ENCODE measurements at regions not wholly inside any gene's neighbourhood (a gene's known extent, or its start where the extent isn't known, plus 50 kb on each side); places are given as distances from the start of the nearest gene placed in this dataset.
"Not testable (repeated sequence)": the region's sequence is repeated elsewhere in the genome, so short reads cannot be mapped to it uniquely, and the experiment has no call there.

DNA sequence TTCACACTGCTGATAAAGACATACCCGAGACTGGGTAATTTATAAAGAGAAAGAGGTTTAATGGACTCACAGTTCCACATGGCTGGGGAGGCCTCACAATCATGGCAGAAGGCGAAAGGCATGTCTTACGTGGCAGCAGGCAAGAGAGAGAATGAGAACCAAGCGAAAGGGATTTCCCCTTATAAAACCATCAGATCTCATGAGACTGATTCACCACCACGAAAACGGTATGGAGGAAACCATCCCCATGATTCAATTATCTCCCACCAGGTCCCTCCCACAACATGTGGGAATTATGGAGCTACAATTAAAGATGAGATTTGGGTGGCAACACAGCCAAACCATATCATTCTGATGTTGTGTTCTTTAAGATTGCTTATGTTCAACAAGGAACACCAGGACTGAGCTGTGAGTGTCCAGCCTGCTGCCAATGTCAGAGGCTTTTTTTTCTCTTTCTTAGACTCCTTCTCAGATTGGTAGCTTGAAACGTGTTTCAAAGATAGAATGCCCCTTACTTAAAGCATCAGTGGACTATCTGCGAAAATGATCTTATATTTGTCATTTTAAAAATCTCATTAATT is 124.1 kb upstream of the TWIST2 start:
- not testable (repeated sequence) for DNase-seq (ENCODE audit: low read depth)

DNA sequence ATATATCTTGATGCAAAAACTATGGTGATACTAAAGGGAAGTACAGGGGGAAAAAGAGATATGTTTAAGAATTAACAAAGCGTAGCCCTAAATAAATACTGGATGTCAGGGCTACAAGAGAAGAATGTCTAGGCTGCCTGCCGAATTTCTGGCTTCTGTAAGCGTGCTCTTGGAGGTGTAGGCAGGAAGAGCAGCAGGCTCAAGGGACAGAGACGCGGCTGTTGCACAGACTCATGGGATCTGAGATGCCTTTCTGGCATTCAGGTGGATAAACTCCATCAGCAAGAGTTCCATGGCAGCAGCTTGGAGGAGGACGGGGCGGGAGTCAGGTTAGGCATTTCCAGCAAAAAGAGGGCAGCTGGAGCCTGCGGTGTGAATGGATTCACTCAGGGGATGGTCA is 123.2 kb upstream of the TWIST2 start:
- DNase-seq (ENCODE audit: low read depth): no peak

DNA sequence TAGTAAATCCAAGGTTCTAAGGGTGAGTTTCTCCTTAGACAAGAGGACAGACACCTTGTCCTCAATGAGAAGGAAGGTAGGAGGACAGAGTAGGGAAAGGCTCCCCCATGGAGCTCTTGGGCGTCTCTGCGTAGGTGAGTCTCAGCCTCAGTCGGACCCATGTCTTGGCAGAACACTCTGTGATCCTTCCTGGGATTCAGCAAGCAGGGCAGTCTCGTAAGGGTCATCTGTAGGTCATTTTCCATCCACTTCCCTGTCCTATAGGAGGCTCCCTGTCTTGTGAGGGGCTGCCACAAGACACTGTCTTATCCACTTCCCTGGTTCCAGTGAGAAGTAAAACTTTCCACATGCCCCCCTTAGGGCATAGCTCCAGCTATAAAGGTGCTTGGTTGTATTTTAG is 122.6 kb upstream of the TWIST2 start:
- no peak for DNase-seq (ENCODE audit: low read depth)

DNA sequence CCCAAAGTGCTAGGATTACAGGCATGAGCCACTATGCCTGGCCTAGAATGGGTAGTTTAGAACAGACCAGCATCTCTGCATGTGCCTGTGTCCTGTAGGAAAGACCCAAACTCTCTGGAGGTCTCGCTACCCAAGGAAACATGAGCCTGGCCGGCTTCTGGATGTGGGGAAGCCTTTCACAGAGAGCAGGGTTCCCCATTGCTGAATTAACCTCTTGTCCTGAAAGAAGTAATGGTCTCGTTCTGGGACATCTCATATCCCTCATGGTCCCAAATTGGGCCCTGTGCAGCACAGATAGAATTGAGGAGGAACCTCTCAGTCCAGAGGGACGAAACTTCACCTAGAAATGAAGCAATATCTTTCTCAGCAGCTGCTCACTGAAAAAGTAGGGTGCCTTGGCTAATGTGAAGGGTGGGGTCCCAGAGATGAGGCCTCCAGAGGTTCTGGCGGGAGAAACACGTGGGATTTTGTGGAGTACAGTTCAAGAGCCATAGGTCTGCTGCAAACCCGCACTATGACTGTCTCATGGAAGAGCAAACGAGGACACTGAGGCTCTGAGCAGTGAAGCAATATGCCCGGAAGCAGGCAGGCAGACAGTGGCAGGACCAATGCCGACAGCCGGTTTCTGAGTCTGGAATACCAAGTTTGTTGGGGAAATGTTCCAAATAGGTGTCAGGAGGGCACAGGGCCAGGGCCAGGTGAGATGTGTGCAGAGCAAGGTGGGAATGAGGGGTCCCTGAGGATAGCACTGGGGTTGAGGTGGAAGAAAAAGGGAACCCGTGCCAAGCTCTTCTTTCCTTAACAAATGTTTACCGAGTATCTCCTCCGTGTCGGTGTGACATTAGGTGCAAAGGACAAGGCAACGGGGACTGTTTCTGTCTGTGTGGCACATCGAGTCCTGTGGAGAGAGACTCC is 121.0 kb upstream of the TWIST2 start:
- DNase-seq (ENCODE audit: low read depth): no peak

DNA sequence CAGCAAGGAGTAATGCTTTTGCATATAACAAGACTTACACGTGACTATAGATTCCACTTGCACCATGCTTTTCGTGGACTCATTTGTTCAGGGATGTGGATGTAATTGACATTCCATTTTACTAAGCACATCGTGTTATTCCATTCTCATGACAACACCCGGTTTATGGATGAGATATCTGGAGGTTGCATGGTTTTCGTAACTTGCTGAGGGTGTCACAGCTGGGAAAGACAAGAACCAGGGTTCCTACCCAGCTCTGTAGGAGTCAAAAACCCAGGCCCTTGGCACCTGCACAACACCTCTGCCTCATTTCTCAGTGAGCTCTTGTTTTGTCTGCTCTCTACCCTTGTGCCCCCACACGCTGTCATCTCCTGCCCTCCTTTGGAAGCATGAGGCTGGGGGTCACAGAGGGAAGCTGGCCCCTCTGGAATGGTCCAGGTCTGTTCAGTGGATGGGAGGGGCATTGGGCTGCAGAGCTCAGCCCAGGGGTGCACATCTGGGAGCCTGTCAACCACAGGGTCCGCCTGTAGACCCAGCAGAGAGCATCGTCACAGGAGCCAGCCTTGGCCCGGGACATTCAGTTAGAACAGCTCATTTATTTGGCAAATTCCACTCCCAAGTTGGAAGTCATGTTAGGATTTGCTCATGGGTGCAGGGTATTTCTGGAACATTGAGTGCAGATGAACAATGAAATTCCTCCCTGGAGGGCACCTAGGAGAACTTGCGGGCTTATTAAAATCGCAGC is 120.1 kb upstream of the TWIST2 start:
- no peak for DNase-seq (ENCODE audit: low read depth)

DNA sequence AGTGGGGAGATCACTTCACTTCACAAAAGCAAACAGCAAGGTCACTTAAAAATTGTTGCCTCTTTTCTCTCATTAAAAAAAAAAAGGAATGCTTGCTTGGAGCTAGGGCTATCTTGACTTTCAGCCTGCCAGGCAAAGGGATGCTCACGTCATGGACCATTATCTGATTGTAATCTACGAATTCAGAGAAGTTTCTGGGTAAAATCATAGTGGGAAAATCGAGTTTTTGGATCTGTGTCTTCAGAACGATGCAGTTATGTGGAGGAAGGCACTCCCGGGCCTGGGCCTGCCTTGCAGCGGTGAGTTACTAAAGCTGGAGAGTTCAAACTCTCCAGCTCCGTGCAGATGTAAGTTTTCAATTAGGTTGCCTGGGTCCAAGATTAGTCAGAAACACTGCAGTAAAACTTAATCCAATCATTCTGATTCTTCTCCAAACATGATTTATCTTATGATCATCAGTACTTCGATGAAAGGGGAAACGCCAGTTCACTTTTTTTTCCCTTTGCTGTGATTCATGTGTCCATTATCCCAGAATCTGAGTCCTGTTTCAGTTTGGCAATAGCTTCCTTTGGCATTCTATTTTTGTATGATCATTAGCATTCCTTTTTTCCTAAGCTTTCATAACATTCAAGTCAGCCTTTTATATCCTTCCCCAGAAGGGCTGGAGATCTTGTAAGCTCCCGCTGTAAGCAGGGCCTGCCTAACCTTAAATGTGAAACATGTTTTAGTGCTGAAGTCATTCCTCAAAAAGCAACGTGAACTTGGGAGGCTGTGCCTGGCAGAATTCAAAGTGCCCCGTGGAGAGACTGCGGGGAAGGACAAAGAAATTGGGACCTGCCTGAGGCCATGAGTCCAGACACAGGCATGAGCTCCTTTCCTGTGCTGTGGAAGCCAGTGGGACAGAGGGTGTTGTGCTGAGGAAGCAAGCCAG is 119.3 kb upstream of the TWIST2 start:
- DNase-seq (ENCODE audit: low read depth): no peak

DNA sequence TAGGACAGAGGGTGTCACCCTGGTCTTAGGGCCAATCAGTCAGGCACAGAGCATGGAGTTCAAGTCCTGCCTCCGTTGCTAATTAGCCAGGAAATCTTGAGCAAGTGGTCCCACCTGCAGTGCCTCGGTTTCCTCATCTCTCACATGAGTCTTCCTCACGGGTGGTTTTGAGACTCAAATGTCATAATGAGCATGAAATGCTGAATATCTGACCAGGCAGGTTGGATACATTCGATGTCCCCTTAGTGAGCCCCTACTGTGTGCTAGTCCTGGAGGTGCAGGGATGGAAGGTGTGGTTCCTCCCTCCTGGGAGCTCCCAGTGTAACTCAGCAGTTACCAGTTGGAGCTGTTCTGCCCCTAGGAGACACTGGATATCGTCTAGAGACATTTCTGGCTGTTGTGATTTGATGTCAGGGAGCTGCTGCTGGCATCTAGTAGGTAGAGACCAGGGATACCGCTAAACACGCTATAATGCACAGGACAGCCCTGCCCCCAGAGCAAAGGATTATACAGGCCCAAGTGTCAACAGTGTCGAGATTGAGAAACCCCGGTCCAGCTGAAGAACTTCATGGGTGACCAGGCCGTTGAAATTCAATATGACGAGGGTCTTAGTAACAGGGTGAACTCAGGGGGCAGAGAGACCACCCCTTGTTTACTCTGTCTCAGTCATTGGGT is 118.5 kb upstream of the TWIST2 start:
- DNase-seq (ENCODE audit: low read depth): no peak

DNA sequence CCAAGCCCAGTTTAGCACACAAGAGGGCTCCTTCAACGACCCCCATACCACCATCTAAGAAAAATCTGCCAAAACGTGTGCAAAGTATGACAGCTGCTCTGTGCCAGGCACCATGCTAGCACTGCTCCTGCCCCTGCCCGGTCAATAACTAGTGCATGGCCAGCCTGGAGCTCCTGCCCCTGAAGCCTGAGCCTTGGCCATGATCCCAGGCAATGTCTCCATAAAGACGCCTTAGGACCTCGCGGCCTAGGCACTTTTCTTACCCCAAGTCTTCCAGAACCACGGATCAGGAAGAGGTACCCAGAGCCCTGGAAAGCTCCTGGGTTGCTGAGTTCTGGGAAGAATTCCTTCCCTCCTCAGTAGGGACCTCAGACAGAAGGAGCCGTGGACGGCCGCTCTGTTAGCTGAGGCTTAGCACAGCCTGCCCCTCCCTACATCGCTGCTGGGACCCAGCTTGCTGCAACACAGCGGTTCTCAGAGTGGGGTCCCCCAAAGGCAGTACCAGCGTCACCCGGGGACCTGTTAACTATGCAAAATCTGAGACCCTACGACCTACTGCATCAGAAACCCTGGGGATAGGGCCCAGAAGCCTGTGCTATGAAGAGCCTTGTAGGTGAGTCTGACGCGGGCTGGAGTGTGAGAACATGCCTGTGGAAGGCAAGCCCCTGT is 117.8 kb upstream of the TWIST2 start:
- DNase-seq (ENCODE audit: low read depth): no peak

DNA sequence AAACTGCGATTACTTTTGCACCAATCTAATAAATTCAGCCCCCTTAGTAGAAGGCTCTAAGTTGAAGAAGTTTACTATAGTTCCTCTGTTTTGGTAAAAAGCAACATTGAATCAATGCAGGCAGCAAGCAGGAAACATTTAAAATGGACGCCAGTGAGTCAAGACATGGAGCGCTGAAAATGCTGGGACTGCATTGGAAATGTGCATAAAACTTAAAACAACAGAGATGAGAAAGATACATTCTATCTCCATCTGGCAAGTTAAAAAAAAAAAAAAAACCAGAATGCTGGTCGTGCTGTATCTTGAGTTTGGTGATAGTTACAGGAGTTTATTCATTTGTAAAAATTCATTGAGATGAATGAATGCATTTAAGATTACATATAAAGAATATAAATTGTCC is 117.0 kb upstream of the TWIST2 start:
- no peak for DNase-seq (ENCODE audit: low read depth)

DNA sequence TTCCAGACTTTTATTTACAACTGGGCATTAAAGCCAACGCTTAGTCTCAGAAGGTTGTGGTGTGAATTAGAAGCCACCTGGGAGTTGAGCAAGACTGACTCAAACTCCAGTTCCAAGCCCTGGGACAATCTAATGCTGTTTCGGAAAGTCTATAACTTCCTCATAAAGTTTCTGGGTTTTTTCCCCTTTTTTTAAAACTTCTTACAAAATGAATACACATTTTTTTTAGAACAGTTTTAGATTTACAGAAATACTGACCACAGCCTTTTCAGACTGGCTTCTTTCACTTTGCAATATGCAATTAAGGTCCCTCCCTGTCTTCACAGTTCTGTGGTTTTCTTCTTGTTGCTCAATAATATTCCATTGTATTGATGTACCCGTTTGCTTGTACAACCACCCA is 115.9 kb upstream of the TWIST2 start:
- DNase-seq (ENCODE audit: low read depth): no peak

DNA sequence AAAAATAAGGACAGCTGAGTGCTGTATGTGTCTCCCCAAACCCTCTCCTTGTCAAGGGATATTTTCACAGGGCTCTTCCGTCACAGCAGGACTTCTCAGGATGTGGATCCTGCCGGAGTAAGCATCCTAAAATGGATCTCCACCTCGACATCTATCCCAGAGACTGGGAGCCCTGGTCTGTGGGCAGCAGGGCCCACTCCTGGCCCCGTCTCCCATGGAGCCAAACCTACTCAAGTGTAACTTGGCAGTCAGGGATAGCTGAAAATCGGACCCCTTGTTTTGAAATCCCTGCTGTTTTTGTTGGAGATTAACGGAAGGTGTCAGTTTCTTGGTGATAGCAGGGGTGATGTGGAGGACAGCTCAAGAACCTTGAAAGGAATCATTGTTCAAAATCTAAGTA is 109.0 kb upstream of the TWIST2 start:
- no peak for DNase-seq (ENCODE audit: low read depth)

DNA sequence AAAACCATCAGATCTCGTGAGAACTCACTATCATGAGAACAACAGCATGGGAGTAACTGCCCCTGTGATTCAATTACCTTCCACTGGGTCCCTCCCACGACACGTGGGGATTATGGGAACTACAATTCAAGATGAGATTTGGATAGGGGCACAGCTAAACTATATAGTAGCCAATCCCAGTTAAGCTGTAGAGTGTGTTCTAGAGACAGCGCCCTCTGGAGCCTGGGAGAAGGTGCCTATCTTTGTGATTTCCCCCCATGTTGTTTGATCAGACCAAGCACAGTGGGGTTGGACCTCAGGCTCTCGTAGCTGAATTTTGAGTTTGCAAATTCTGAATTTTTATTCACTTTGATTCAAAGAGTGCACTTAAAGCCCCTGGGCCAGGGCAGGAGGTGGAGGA is 108.2 kb upstream of the TWIST2 start:
- no peak for DNase-seq (ENCODE audit: low read depth)

DNA sequence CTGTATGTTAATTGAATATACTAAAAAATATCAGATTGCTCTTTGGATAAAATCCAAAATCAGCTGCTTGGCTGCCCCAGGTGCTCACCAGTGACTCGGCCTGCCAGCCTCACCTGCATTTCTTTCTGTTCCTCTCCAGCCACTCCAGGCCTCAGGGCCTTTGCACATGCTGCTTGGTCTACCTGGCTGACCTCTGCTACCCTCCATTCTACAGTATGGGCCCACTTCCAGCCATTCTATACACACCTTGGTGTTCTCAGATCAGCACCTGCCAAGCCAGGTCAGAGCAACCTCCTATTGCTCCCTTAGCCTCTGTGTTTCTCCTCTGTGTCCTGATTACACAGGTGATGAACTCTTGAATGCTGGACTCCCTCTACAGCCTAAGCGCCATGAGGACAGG is 106.6 kb upstream of the TWIST2 start:
- no peak for DNase-seq (ENCODE audit: low read depth)

DNA sequence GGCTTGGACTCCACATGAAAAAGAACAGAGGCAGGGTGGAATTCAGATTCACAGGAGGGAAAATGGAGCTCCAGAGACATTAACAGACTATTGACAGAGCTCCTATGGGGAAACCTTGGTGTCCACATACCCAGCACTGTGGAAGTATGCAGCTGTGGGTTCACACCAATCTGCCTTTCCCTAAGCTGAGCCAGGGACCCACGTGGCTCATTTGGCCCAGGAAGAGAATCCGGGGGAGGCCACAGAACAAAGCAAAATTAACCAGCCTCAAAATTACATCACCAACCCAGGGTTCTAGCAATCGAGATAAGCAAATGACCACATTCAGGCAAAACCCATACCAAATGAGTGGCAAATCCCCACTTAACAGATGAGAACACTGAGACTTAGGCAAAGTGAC is 105.8 kb upstream of the TWIST2 start:
- DNase-seq (ENCODE audit: low read depth): no peak

DNA sequence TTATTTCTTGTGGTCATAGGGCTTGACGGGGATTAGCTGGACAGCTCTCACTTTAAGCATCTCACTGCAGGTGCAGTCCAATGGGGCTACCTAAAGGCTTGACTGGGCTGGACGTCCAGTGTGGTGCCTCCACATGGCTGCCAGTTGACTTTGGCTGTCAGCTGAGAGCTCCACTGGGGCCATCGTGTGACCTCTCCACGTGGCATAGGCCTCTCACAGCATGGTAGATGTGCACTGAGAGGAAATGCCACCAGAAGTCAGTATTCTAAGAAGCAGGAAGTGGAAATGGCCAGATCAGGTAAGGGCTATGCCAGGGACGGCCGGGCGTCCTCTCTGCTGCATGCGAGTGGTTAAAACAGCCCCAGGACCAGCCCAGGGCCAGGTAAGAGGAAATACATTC is 105.2 kb upstream of the TWIST2 start:
- DNase-seq (ENCODE audit: low read depth): no peak

DNA sequence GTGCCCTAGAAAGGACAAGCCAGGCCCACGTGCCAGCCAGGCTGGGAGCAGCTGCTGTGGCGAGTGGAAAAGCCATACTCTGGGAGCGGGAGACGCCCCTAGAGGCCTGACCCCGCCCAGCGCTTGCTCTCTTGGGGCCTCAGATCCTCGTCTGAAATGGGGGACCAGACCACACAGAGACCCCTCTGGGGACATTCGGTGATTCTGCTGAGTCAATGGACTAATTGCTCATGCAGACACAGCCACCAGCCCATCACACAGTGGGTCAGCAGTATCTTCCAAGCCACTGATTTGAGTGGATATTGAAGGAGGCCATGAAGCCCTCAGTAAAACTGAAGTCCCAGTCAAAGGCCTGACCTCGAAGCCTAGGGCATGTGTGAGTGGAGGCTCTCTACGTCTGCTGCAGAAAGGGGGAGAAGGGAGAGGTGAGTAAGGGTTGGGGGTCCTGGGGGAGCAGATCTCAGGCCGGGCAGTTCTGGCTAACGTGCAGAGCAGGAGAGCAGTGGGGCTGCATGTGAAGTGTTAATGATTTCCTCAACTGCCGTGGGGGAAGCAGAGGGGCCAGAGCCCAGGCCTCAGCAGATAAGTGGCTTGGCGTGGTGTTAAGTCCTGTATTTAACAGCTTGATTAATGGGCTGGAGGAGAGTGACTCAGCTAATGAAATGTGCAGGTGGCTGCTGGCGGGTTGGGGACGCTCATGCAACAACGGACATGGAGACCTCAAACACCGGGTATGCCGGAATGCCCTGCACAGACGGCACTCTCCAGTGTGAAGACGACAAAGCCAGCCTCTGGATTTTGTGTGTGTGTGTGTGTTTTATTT is 104.4 kb upstream of the TWIST2 start:
- DNase-seq (ENCODE audit: low read depth): no peak

DNA sequence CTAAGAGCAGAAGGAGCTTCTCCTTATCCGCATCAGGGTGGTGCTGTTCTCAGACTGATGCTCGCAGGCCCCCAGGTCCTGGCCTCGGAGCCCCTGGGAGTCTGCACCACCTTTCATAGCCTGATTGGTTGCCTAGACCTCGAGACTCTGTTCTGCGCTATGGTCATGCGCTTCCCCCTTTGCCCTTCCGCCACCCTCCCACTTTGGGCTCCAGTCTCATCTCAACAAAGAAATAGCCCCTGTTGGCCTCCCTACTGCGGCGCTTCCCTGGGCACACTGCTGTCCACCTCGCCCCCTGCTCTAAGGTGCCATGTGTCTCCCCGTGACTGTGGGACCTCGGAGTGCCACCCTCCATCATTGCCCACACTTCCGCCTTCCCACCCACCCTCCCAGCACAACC is 102.9 kb upstream of the TWIST2 start:
- DNase-seq (ENCODE audit: low read depth): no peak

DNA sequence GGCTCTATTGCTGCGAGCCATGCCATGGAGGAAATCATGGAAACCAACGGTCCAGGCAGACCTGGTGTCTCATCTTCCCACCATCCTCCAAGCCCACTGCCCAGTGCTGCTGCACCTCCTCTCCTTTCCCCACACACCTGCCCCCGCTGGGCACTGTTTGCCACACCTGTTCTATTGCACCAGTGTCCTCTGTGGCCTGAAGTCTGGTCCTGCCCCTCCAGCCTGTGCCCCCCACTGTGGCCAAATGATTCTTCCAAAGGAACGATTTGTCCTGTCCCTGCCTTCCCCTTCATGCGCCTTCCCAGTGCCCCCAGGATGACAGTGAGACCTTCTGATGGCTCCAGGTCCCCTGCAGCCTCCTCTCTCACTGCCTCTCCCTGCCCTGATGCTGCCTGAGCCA is 101.9 kb upstream of the TWIST2 start:
- no peak for DNase-seq (ENCODE audit: low read depth)

DNA sequence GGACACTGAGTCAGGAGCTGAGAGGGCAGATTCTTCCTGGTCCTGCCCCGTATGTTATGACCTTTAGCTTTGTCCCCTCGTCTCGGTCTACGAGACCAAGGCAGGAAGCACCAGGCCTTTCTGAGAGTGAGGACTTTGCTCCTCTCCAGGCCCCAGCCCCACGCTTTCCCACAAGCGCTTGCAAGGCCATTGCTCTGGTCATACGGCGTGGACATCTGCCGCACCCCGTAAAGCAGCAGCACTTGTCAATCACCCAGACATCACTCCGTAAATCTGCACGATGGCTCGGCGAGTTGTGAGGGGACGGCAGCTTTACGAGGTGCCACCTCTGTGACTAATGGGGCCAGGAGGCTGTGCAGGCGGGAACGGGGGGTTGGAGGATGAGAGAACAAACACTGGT is 100.8 kb upstream of the TWIST2 start:
- DNase-seq (ENCODE audit: low read depth): no peak

DNA sequence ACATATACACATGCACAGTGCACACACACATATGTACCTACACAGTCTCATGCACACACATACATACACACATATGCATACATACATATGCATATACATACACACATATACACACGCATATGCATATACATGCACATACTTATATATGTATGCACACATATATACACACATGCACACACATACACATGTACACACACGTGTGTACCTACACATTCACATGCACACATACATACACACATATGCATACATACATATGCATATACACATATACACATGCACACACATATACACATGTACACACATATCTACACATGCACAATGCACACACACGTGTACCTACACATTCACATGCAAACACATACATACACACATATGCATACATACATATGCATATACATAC is 100.3 kb upstream of the TWIST2 start:
- DNase-seq (ENCODE audit: low read depth): no peak
